ENCODE measurements at regions not wholly inside any gene's neighbourhood (a gene's known extent, or its start where the extent isn't known, plus 50 kb on each side); places are given as distances from the start of the nearest gene placed in this dataset.

- no peak for DNase-seq
Measured at GRCh38 chr14:48973151-48973550, 613.0 kb downstream of the RPS29 start.

- DNase-seq = no peak
Measured at GRCh38 chr14:48970943-48971342, 615.2 kb downstream of the RPS29 start.

GRCh38 chr14:48967419-48967818 is 618.8 kb downstream of the RPS29 start:
- DNase-seq = no peak

- no peak for DNase-seq
Measured at GRCh38 chr14:48963231-48963790, 622.9 kb downstream of the RPS29 start.

GRCh38 chr14:48957486-48957885 is 628.7 kb downstream of the RPS29 start:
- no peak for DNase-seq

- no peak for DNase-seq
Measured at GRCh38 chr14:48955857-48956256, 630.3 kb downstream of the RPS29 start.

- no peak for DNase-seq
Measured at GRCh38 chr14:48954446-48954845, 631.7 kb downstream of the RPS29 start.

GRCh38 chr14:48944809-48945208 is 641.4 kb downstream of the RPS29 start:
- no peak for DNase-seq

- DNase-seq = no peak
Measured at GRCh38 chr14:48943913-48944312, 642.3 kb downstream of the RPS29 start.

GRCh38 chr14:48937541-48938195 is 648.5 kb downstream of the RPS29 start:
- DNase-seq = no peak

GRCh38 chr14:48936849-48937248 is 649.3 kb downstream of the RPS29 start:
- DNase-seq = no peak

GRCh38 chr14:48936362-48936761 is 649.8 kb downstream of the RPS29 start:
- DNase-seq = no peak

- no peak for DNase-seq
Measured at GRCh38 chr14:48925184-48925583, 661.0 kb downstream of the RPS29 start.

GRCh38 chr14:48914921-48915320 is 671.3 kb downstream of the RPS29 start:
- DNase-seq = no peak

- DNase-seq = no peak
Measured at GRCh38 chr14:48914382-48914781, 671.8 kb downstream of the RPS29 start.

GRCh38 chr14:48900565-48900964 is 685.6 kb downstream of the RPS29 start:
- DNase-seq = no peak

- no peak for DNase-seq
Measured at GRCh38 chr14:48890333-48890732, 695.8 kb downstream of the RPS29 start.

GRCh38 chr14:48876806-48877340 is 709.3 kb downstream of the RPS29 start:
- DNase-seq = no peak

GRCh38 chr14:48874711-48875110 is 711.5 kb downstream of the RPS29 start:
- no peak for DNase-seq

- DNase-seq = no peak
Measured at GRCh38 chr14:48857366-48857765, 728.8 kb downstream of the RPS29 start.

GRCh38 chr14:48853159-48853558 is 733.0 kb downstream of the RPS29 start:
- DNase-seq = no peak

GRCh38 chr14:48849741-48850322 is 736.3 kb downstream of the RPS29 start:
- no peak for DNase-seq

- DNase-seq = no peak
Measured at GRCh38 chr14:48842785-48843184, 743.4 kb downstream of the RPS29 start.

GRCh38 chr14:48826058-48826457 is 760.1 kb downstream of the RPS29 start:
- DNase-seq = no peak
